Loucy (cell line): ENCODE measurements at regions not wholly inside any gene's neighbourhood (a gene's known extent, or its start where the extent isn't known, plus 50 kb on each side); places are given as distances from the start of the nearest gene placed in this dataset.

Experiments used
- H2AFZ ChIP-seq: fragments of 200-600 bp; sonication (generic); 2 replicates; pipeline ENCODE4 v1.6.0; 2016; ENCODE audit warnings: antibody characterized with exemption, mild to moderate bottlenecking, low read length, moderate library complexity
- H3F3A ChIP-seq: fragments of 200-600 bp; 2 replicates; pipeline ENCODE4 v1.6.0; 2016; ENCODE audit warnings: antibody characterized with exemption, low read depth, mild to moderate bottlenecking
- H3K27me3 ChIP-seq: fragments of 200-600 bp; sonication (generic); 2 replicates; pipeline ENCODE4 v1.6.1; 2014; ENCODE audit warnings: low read length, mild to moderate bottlenecking; ENCODE audit not compliant: insufficient read depth, poor library complexity, severe bottlenecking
- H3K36me3 ChIP-seq: fragments of 200-600 bp; sonication (generic); 2 replicates; pipeline ENCODE4 v1.6.1; 2016; ENCODE audit warnings: low read length; ENCODE audit not compliant: insufficient read depth
- H3K4me1 ChIP-seq: fragments of 200-600 bp; sonication (generic); 2 replicates; pipeline ENCODE4 v1.5.1; 2014; ENCODE audit warnings: low read length, mild to moderate bottlenecking; ENCODE audit not compliant: insufficient read depth, poor library complexity, severe bottlenecking
- H3K4me2 ChIP-seq: fragments of 200-600 bp; sonication (generic); 2 replicates; pipeline ENCODE4 v1.6.0; 2014; ENCODE audit warnings: antibody characterized with exemption, low read length, low read depth, mild to moderate bottlenecking; ENCODE audit not compliant: poor library complexity, severe bottlenecking
- H3K4me3 ChIP-seq: fragments of 200-600 bp; sonication (generic); 2 replicates; pipeline ENCODE4 v1.5.1; 2014; ENCODE audit warnings: low read length, mild to moderate bottlenecking, mixed read lengths; ENCODE audit not compliant: poor library complexity, severe bottlenecking
- H3K79me2 ChIP-seq: fragments of 200-600 bp; sonication (generic); 2 replicates; pipeline ENCODE4 v1.6.1; 2014; ENCODE audit warnings: low read length; ENCODE audit not compliant: insufficient read depth
- H3K9ac ChIP-seq: fragments of 200-600 bp; sonication (generic); 2 replicates; pipeline ENCODE4 v1.6.0; 2014; ENCODE audit warnings: mild to moderate bottlenecking, low read depth, low read length, moderate library complexity; ENCODE audit not compliant: poor library complexity, severe bottlenecking
- H3K9me2 ChIP-seq: fragments of 200-600 bp; sonication (generic); replicated peaks from 2 replicates; pipeline ENCODE4 v1.6.1; 2016; ENCODE audit warnings: low read depth, low read length, mixed read lengths
- H3K9me3 ChIP-seq: fragments of 200-600 bp; sonication (generic); 2 replicates; pipeline ENCODE4 v1.6.1; 2014; ENCODE audit warnings: mild to moderate bottlenecking, antibody characterized with exemption, low read length, low read depth; ENCODE audit not compliant: insufficient read depth
- H4K20me1 ChIP-seq: fragments of 200-600 bp; sonication (generic); 2 replicates; pipeline ENCODE4 v1.6.0; 2014; ENCODE audit warnings: antibody characterized with exemption, low read length, mild to moderate bottlenecking; ENCODE audit not compliant: insufficient read depth, poor library complexity, severe bottlenecking
- CTCF ChIP-seq: fragments of 200-600 bp; sonication (generic); conservative IDR thresholded peaks from 2 replicates; pipeline ENCODE4 v1.5.1; 2014; ENCODE audit warnings: mild to moderate bottlenecking, antibody characterized with exemption, low read length
- EZH2phosphoT487 ChIP-seq: fragments of 200-600 bp; IDR thresholded peaks from 2 replicates; pipeline ENCODE4 v1.6.1; 2018; ENCODE audit warnings: antibody characterized with exemption, mild to moderate bottlenecking, moderate library complexity, borderline replicate concordance

GRCh38 chr2:241975593-241976284 is 106.2 kb downstream of the RTP5 start:
- TF ChIP-seq EZH2phosphoT487 (no peak), CTCF (no peak)
- Histone ChIP-seq H3K9me3 (peaks cover 3% of the 10 kb centered on the region; the same call in 1 of the 2 replicates), H3K4me1 (peaks cover 18% of the 10 kb centered on the region), H3K79me2 (no peaks in the 10 kb centered on the region), H3K36me3 (peaks cover 9% of the 10 kb centered on the region; the same call in 1 of the 2 replicates), H3K4me2 (no peak overlapping the region), H2AFZ (no peak overlapping the region), H3F3A (no peaks in the 10 kb centered on the region), H3K27me3 (no peaks in the 10 kb centered on the region), H3K9ac (no peak overlapping the region), H3K9me2 (no peaks in the 10 kb centered on the region), H4K20me1 (no peaks in the 10 kb centered on the region), H3K4me3 (no peak overlapping the region)

- no peak overlapping the region for H3K9ac ChIP-seq
- H3F3A ChIP-seq = no peaks in the 10 kb centered on the region
- no peaks in the 10 kb centered on the region for H3K9me2 ChIP-seq
- H3K4me3 ChIP-seq = no peak overlapping the region
- H3K27me3 ChIP-seq = no peaks in the 10 kb centered on the region
- H3K79me2 ChIP-seq = no peaks in the 10 kb centered on the region
- peaks cover 3% of the 10 kb centered on the region; the same call in 1 of the 2 replicates for H3K9me3 ChIP-seq
- peaks cover 12% of the 10 kb centered on the region for H3K4me1 ChIP-seq
- H3K36me3 ChIP-seq = peaks cover 9% of the 10 kb centered on the region; the same call in 1 of the 2 replicates
- no peak overlapping the region for H3K4me2 ChIP-seq
- H2AFZ ChIP-seq = no peak overlapping the region
- no peak for TF ChIP-seq CTCF
- TF ChIP-seq EZH2phosphoT487 = no peak
- H4K20me1 ChIP-seq = no peaks in the 10 kb centered on the region
These were observed 106.8 kb downstream of the RTP5 start for GRCh38 chr2:241976296-241976695.

GRCh38 chr2:241977557-241978300 is 108.2 kb downstream of the RTP5 start:
- Histone ChIP-seq H2AFZ (no peak overlapping the region), H3K9me2 (no peaks in the 10 kb centered on the region), H3K9me3 (peaks cover under 1% of the 10 kb centered on the region; the same call in 1 of the 2 replicates)

More at GRCh38 chr2:241977557-241978300, 108.2 kb downstream of the RTP5 start:
- H3K36me3 ChIP-seq = peaks cover 5% of the 10 kb centered on the region; the same call in 1 of the 2 replicates
- no peak overlapping the region for H3K4me3 ChIP-seq
- no peak overlapping the region for H3K9ac ChIP-seq
- no peaks in the 10 kb centered on the region for H4K20me1 ChIP-seq
- peaks cover 8% of the 10 kb centered on the region for H3K4me1 ChIP-seq
- no peak overlapping the region for H3K4me2 ChIP-seq
- H3F3A ChIP-seq = no peaks in the 10 kb centered on the region
- TF ChIP-seq CTCF = no peak
- no peak for TF ChIP-seq EZH2phosphoT487
- H3K27me3 ChIP-seq = no peaks in the 10 kb centered on the region
- no peaks in the 10 kb centered on the region for H3K79me2 ChIP-seq
